ENCODE measurements at regions not wholly inside any gene's neighbourhood (a gene's known extent, or its start where the extent isn't known, plus 50 kb on each side); places are given as distances from the start of the nearest gene placed in this dataset.

DNA sequence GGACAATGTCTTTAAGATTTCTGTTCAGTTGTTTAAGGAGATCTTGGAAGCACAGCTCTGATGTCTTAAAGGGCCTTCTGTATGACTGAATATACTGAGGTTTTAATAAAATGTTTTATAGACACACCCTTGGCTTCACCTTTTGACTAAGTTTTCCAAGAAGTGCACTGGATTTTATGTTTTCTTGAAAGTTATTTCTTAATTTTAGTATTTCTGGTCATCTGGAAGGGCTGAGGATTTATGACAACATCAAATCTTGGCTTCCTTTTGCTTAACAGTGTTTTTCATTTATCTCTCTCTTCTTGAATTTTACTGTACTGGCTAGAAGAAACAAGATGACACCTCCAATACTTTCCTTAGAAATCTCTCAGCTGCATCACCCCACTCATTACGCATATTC is 2423.4 kb downstream of the LRRC4C start:
- Histone ChIP-seq H3K36me3 (ENCODE audit: control insufficient read depth, insufficient read depth, low read length) (no peaks in the 10 kb centered on the region), H3K27me3 (ENCODE audit: control insufficient read depth, insufficient read depth, low read length, poor library complexity, severe bottlenecking) (no peaks in the 10 kb centered on the region), H3K9me3 (ENCODE audit: control insufficient read depth, low read length) (no peaks in the 10 kb centered on the region), H3K4me1 (ENCODE audit: control insufficient read depth, insufficient read depth, low read length) (no peaks in the 10 kb centered on the region), H3K4me3 (ENCODE audit: insufficient read depth, low read depth, low read length) (no peak overlapping the region), H3K27ac (ENCODE audit: insufficient read depth, low read depth, low read length, poor library complexity, severe bottlenecking) (no peak overlapping the region)
- WGBS, 2 experiments = 100% methylated on average over 1 of the region's 1 CpG; no CpG with 5 or more reads in 1 of the 2 experiments

DNA sequence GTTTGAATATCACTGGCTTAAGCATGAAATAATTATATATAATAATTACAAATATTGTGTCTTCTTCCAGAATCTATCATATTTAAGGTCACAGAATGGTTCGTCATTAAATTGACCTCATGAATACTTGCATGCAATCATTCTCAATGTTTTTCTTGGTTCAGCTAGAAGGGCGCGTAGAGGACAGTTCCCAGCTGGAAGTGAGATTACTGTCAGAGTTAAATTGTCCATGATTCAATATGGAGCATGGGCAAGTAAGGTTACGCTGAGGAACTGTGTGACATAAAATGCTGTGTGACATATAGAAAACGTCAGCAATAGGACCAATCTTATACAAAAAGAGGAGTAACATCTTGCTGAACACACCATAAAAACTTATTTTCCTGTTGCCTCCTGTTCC is 2423.5 kb upstream of the RAG2 start:
- 93% methylated on average over 4 of the region's 5 CpGs for WGBS, 2 experiments
- Histone ChIP-seq H3K27me3 (ENCODE audit: control insufficient read depth, insufficient read depth, low read length, poor library complexity, severe bottlenecking) (no peaks in the 10 kb centered on the region), H3K9me3 (ENCODE audit: control insufficient read depth, low read length) (no peaks in the 10 kb centered on the region), H3K36me3 (ENCODE audit: control insufficient read depth, insufficient read depth, low read length) (no peaks in the 10 kb centered on the region), H3K27ac (ENCODE audit: insufficient read depth, low read depth, low read length, poor library complexity, severe bottlenecking) (no peak overlapping the region), H3K4me3 (ENCODE audit: insufficient read depth, low read depth, low read length) (no peak overlapping the region), H3K4me1 (ENCODE audit: control insufficient read depth, insufficient read depth, low read length) (no peaks in the 10 kb centered on the region)

DNA sequence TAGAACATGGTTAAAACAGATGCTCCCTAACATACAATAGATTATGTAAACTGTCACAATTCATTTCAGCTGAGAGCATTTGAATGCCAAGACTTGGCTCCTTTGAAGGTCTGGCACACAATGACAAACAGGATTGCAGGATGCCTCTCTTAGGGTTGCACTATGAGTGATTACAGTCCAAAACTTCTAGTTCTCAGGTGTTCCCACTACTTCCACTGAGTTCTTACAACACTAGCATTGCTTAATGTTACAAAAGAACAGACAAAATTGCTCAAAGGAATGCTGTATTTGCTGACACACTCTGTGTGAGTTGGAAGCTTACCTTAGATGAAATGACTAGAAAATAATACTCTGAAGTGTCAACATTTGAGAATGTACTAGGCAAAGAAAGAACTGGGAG is 2413.8 kb upstream of the RAG2 start:
- H3K36me3 ChIP-seq (ENCODE audit: control insufficient read depth, insufficient read depth, low read length) = no peaks in the 10 kb centered on the region
- no peak overlapping the region for H3K27ac ChIP-seq (ENCODE audit: insufficient read depth, low read depth, low read length, poor library complexity, severe bottlenecking)
- H3K27me3 ChIP-seq (ENCODE audit: control insufficient read depth, insufficient read depth, low read length, poor library complexity, severe bottlenecking) = no peaks in the 10 kb centered on the region
- no peaks in the 10 kb centered on the region for H3K9me3 ChIP-seq (ENCODE audit: control insufficient read depth, low read length)
- H3K4me1 ChIP-seq (ENCODE audit: control insufficient read depth, insufficient read depth, low read length) = no peaks in the 10 kb centered on the region
- H3K4me3 ChIP-seq (ENCODE audit: insufficient read depth, low read depth, low read length) = no peak overlapping the region

- H3K27me3 ChIP-seq (ENCODE audit: control insufficient read depth, insufficient read depth, low read length, poor library complexity, severe bottlenecking) = no peaks in the 10 kb centered on the region
- WGBS, 2 experiments = 91 to 100% methylated on average over 1 to 2 of the region's 2 CpGs
- no peaks in the 10 kb centered on the region for H3K36me3 ChIP-seq (ENCODE audit: control insufficient read depth, insufficient read depth, low read length)
- no peaks in the 10 kb centered on the region for H3K9me3 ChIP-seq (ENCODE audit: control insufficient read depth, low read length)
- no peak overlapping the region for H3K27ac ChIP-seq (ENCODE audit: insufficient read depth, low read depth, low read length, poor library complexity, severe bottlenecking)
- H3K4me1 ChIP-seq (ENCODE audit: control insufficient read depth, insufficient read depth, low read length) = no peaks in the 10 kb centered on the region
- no peak overlapping the region for H3K4me3 ChIP-seq (ENCODE audit: insufficient read depth, low read depth, low read length)
Measured at GRCh38 chr11:38990841-38991240, 2392.8 kb upstream of the RAG2 start.

GRCh38 chr11:38990139-38990538 is 2392.1 kb upstream of the RAG2 start:
- H3K9me3 ChIP-seq (ENCODE audit: control insufficient read depth, low read length) = no peaks in the 10 kb centered on the region
- no peaks in the 10 kb centered on the region for H3K27me3 ChIP-seq (ENCODE audit: control insufficient read depth, insufficient read depth, low read length, poor library complexity, severe bottlenecking)
- H3K4me3 ChIP-seq (ENCODE audit: insufficient read depth, low read depth, low read length) = no peak overlapping the region
- H3K27ac ChIP-seq (ENCODE audit: insufficient read depth, low read depth, low read length, poor library complexity, severe bottlenecking) = no peak overlapping the region
- no peaks in the 10 kb centered on the region for H3K36me3 ChIP-seq (ENCODE audit: control insufficient read depth, insufficient read depth, low read length)
- no peaks in the 10 kb centered on the region for H3K4me1 ChIP-seq (ENCODE audit: control insufficient read depth, insufficient read depth, low read length)
- WGBS, 2 experiments = 77 to 80% methylated on average over 5 of the region's 5 CpGs

DNA sequence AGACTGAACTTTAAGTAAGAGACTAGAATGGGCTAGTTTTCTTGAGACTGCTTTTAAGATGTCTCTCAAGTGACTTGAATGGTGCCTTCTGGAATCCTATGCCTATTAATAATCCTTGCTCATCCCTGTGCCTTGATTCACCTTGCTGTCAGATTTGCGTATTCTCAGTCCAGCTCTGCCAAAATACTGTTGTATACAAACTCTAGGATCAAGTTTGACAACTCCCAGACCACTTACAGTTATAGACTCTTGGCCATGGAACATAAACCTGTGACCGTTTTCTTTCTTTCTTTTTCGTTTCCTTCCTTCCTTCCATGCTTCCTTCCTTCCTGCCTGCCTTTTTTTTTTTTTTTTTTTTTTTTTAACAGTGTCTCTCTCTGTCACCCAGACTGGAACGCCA is 2390.9 kb upstream of the RAG2 start:
- Histone ChIP-seq H3K36me3 (ENCODE audit: control insufficient read depth, insufficient read depth, low read length) (no peaks in the 10 kb centered on the region), H3K27ac (ENCODE audit: insufficient read depth, low read depth, low read length, poor library complexity, severe bottlenecking) (no peak overlapping the region), H3K27me3 (ENCODE audit: control insufficient read depth, insufficient read depth, low read length, poor library complexity, severe bottlenecking) (no peaks in the 10 kb centered on the region), H3K4me1 (ENCODE audit: control insufficient read depth, insufficient read depth, low read length) (no peaks in the 10 kb centered on the region), H3K4me3 (ENCODE audit: insufficient read depth, low read depth, low read length) (no peak overlapping the region), H3K9me3 (ENCODE audit: control insufficient read depth, low read length) (no peaks in the 10 kb centered on the region)
- WGBS, 2 experiments = 71 to 96% methylated on average over 3 to 4 of the region's 4 CpGs

GRCh38 chr11:38972220-38972619 is 2374.2 kb upstream of the RAG2 start:
- Histone ChIP-seq H3K27me3 (ENCODE audit: control insufficient read depth, insufficient read depth, low read length, poor library complexity, severe bottlenecking) (no peaks in the 10 kb centered on the region), H3K4me1 (ENCODE audit: control insufficient read depth, insufficient read depth, low read length) (no peaks in the 10 kb centered on the region), H3K27ac (ENCODE audit: insufficient read depth, low read depth, low read length, poor library complexity, severe bottlenecking) (no peak overlapping the region), H3K36me3 (ENCODE audit: control insufficient read depth, insufficient read depth, low read length) (no peaks in the 10 kb centered on the region), H3K9me3 (ENCODE audit: control insufficient read depth, low read length) (no peaks in the 10 kb centered on the region), H3K4me3 (ENCODE audit: insufficient read depth, low read depth, low read length) (no peak overlapping the region)
- 93 to 100% methylated on average over 1 of the region's 1 CpG for whole genome bisulfite sequencing, 2 experiments

- Histone ChIP-seq H3K27ac (ENCODE audit: insufficient read depth, low read depth, low read length, poor library complexity, severe bottlenecking) (no peak overlapping the region), H3K4me1 (ENCODE audit: control insufficient read depth, insufficient read depth, low read length) (no peaks in the 10 kb centered on the region), H3K4me3 (ENCODE audit: insufficient read depth, low read depth, low read length) (no peak overlapping the region), H3K9me3 (ENCODE audit: control insufficient read depth, low read length) (no peaks in the 10 kb centered on the region), H3K27me3 (ENCODE audit: control insufficient read depth, insufficient read depth, low read length, poor library complexity, severe bottlenecking) (no peaks in the 10 kb centered on the region), H3K36me3 (ENCODE audit: control insufficient read depth, insufficient read depth, low read length) (no peaks in the 10 kb centered on the region)
- WGBS, 2 experiments = 95% methylated on average over 6 of the region's 6 CpGs
Measured at GRCh38 chr11:38971141-38971540, 2373.1 kb upstream of the RAG2 start.

- WGBS, 2 experiments = no CpG with 5 or more reads among the region's 1 CpG
- no peak overlapping the region for H3K27ac ChIP-seq (ENCODE audit: insufficient read depth, low read depth, low read length, poor library complexity, severe bottlenecking)
- no peaks in the 10 kb centered on the region for H3K36me3 ChIP-seq (ENCODE audit: control insufficient read depth, insufficient read depth, low read length)
Measured at GRCh38 chr11:38968951-38969350, 2370.9 kb upstream of the RAG2 start.

GRCh38 chr11:38952698-38953097 is 2354.7 kb upstream of the RAG2 start:
- Histone ChIP-seq H3K36me3 (ENCODE audit: control insufficient read depth, insufficient read depth, low read length) (no peaks in the 10 kb centered on the region), H3K4me3 (ENCODE audit: insufficient read depth, low read depth, low read length) (no peak overlapping the region), H3K9me3 (ENCODE audit: control insufficient read depth, low read length) (no peaks in the 10 kb centered on the region), H3K27me3 (ENCODE audit: control insufficient read depth, insufficient read depth, low read length, poor library complexity, severe bottlenecking) (no peaks in the 10 kb centered on the region), H3K4me1 (ENCODE audit: control insufficient read depth, insufficient read depth, low read length) (no peaks in the 10 kb centered on the region), H3K27ac (ENCODE audit: insufficient read depth, low read depth, low read length, poor library complexity, severe bottlenecking) (no peak overlapping the region)
- WGBS, 2 experiments = 92 to 96% methylated on average over 4 of the region's 4 CpGs

More at GRCh38 chr11:38968951-38969350, 2370.9 kb upstream of the RAG2 start:
- H3K4me1 ChIP-seq (ENCODE audit: control insufficient read depth, insufficient read depth, low read length) = no peaks in the 10 kb centered on the region
- H3K9me3 ChIP-seq (ENCODE audit: control insufficient read depth, low read length) = no peaks in the 10 kb centered on the region
- H3K27me3 ChIP-seq (ENCODE audit: control insufficient read depth, insufficient read depth, low read length, poor library complexity, severe bottlenecking) = no peaks in the 10 kb centered on the region
- no peak overlapping the region for H3K4me3 ChIP-seq (ENCODE audit: insufficient read depth, low read depth, low read length)

- H3K36me3 ChIP-seq (ENCODE audit: control insufficient read depth, insufficient read depth, low read length) = no peaks in the 10 kb centered on the region
- WGBS, 2 experiments = 75 to 86% methylated on average over 1 of the region's 1 CpG
- H3K4me3 ChIP-seq (ENCODE audit: insufficient read depth, low read depth, low read length) = no peak overlapping the region
- H3K27ac ChIP-seq (ENCODE audit: insufficient read depth, low read depth, low read length, poor library complexity, severe bottlenecking) = no peak overlapping the region
- H3K27me3 ChIP-seq (ENCODE audit: control insufficient read depth, insufficient read depth, low read length, poor library complexity, severe bottlenecking) = no peaks in the 10 kb centered on the region
- no peaks in the 10 kb centered on the region for H3K4me1 ChIP-seq (ENCODE audit: control insufficient read depth, insufficient read depth, low read length)
- H3K9me3 ChIP-seq (ENCODE audit: control insufficient read depth, low read length) = peaks cover 4% of the 10 kb centered on the region
Measured at GRCh38 chr11:38950867-38951266, 2352.8 kb upstream of the RAG2 start.
